Type B pancreatic cell (in vitro differentiated cells): ENCODE measurements at regions not wholly inside any gene's neighbourhood (a gene's known extent, or its start where the extent isn't known, plus 50 kb on each side); places are given as distances from the start of the nearest gene placed in this dataset.

Experiments used
- DNase-seq: peaks from one replicate; pipeline ENCODE4 v3.0.0; 2021; ENCODE audit warnings: mixed read lengths; ENCODE audit not compliant: unreplicated experiment; ENCODE audit errors: extremely low spot score
- H3K27ac Mint-ChIP-seq: 2 replicates; pipeline ENCODE4 v1.8.0; 2021; ENCODE audit warnings: mild to moderate bottlenecking, mixed read lengths
- H3K27me3 Mint-ChIP-seq: 2 replicates; pipeline ENCODE4 v1.8.0; 2021; ENCODE audit warnings: mixed read lengths
- H3K36me3 Mint-ChIP-seq: 2 replicates; pipeline ENCODE4 v1.8.0; 2021; ENCODE audit warnings: mixed read lengths
- H3K4me1 Mint-ChIP-seq: one replicate; pipeline ENCODE4 v1.8.0; 2021; ENCODE audit warnings: mixed read lengths; ENCODE audit not compliant: unreplicated experiment
- H3K4me3 Mint-ChIP-seq: 2 replicates; pipeline ENCODE4 v1.8.0; 2021; ENCODE audit warnings: mild to moderate bottlenecking, mixed read lengths
- H3K9me3 Mint-ChIP-seq: 2 replicates; pipeline ENCODE4 v1.8.0; 2021; ENCODE audit warnings: mixed read lengths
- CTCF ChIP-seq: fragments of 200-600 bp; sonication (generic); conservative IDR thresholded peaks from 2 replicates; pipeline ENCODE4 v1.5.0; 2021; ENCODE audit warnings: antibody characterized with exemption, mild to moderate bottlenecking

- no peak for DNase-seq
- no peak overlapping the region for H3K4me3 Mint-ChIP-seq
- H3K9me3 Mint-ChIP-seq, result no peaks in the 10 kb centered on the region
- no peaks in the 10 kb centered on the region for H3K36me3 Mint-ChIP-seq
- peak; percentile 52 for TF ChIP-seq CTCF
- H3K27me3 Mint-ChIP-seq, result peaks cover 7% of the 10 kb centered on the region
- peaks cover 6% of the 10 kb centered on the region for H3K4me1 Mint-ChIP-seq
- H3K27ac Mint-ChIP-seq, result no peak overlapping the region
These were observed 153.4 kb upstream of the DYNLRB2 start for GRCh38 chr16:80387318-80387921.

GRCh38 chr16:80384862-80385261 lies 155.9 kb upstream of the DYNLRB2 start:
- H3K27me3 Mint-ChIP-seq, result peaks cover 7% of the 10 kb centered on the region
- no peak overlapping the region for H3K27ac Mint-ChIP-seq
- TF ChIP-seq CTCF, result no peak
- H3K4me3 Mint-ChIP-seq, result no peak overlapping the region
- no peaks in the 10 kb centered on the region for H3K9me3 Mint-ChIP-seq
- H3K4me1 Mint-ChIP-seq, result peaks cover 6% of the 10 kb centered on the region
- no peak for DNase-seq
- H3K36me3 Mint-ChIP-seq, result no peaks in the 10 kb centered on the region

GRCh38 chr16:80380514-80380913 lies 160.3 kb upstream of the DYNLRB2 start:
- no peak for TF ChIP-seq CTCF
- no peaks in the 10 kb centered on the region for H3K27me3 Mint-ChIP-seq
- no peak overlapping the region for H3K4me3 Mint-ChIP-seq
- no peak for DNase-seq
- H3K36me3 Mint-ChIP-seq, result no peaks in the 10 kb centered on the region
- peaks cover 4% of the 10 kb centered on the region for H3K4me1 Mint-ChIP-seq
- H3K9me3 Mint-ChIP-seq, result no peaks in the 10 kb centered on the region
- H3K27ac Mint-ChIP-seq, result no peak overlapping the region

GRCh38 chr16:80377096-80377956 lies 163.5 kb upstream of the DYNLRB2 start:
- Mint-ChIP-seq H3K27ac (no peak overlapping the region), H3K27me3 (no peaks in the 10 kb centered on the region), H3K36me3 (no peaks in the 10 kb centered on the region), H3K4me3 (no peak overlapping the region), H3K4me1 (peaks cover 4% of the 10 kb centered on the region), H3K9me3 (no peaks in the 10 kb centered on the region)
- no peak for TF ChIP-seq CTCF
- DNase-seq, result no peak

GRCh38 chr16:80375973-80376372 lies 164.8 kb upstream of the DYNLRB2 start:
- no peaks in the 10 kb centered on the region for H3K36me3 Mint-ChIP-seq
- TF ChIP-seq CTCF, result no peak
- H3K4me1 Mint-ChIP-seq, result peaks cover 4% of the 10 kb centered on the region
- H3K9me3 Mint-ChIP-seq, result no peaks in the 10 kb centered on the region
- H3K4me3 Mint-ChIP-seq, result no peak overlapping the region
- H3K27ac Mint-ChIP-seq, result no peak overlapping the region
- no peak for DNase-seq
- no peaks in the 10 kb centered on the region for H3K27me3 Mint-ChIP-seq
